Stimulated activated CD8-positive, alpha-beta memory T cell treated with anti-CD3 and anti-CD28 coated beads, Interleukin-7, amount 100 ng/mL, for 1 hour (primary cell): ENCODE measurements at regions not wholly inside any gene's neighbourhood (a gene's known extent, or its start where the extent isn't known, plus 50 kb on each side); places are given as distances from the start of the nearest gene placed in this dataset.

Experiments used
- DNase-seq, 2 donors: peaks; one replicate each; pipeline ENCODE4 v3.0.0-alpha.2; 2020; ENCODE audit warnings: low read depth in 2 of 2

- DNase-seq: no peak
Measured at GRCh38 chr13:59447031-59447430, 716.7 kb downstream of the DIAPH3 start.

- DNase-seq: no peak
Measured at GRCh38 chr13:59447846-59448620, 715.7 kb downstream of the DIAPH3 start.

- no peak for DNase-seq
Measured at GRCh38 chr13:59449750-59450149, 714.0 kb downstream of the DIAPH3 start.

- DNase-seq: no peak
Measured at GRCh38 chr13:59450229-59450628, 713.5 kb downstream of the DIAPH3 start.

GRCh38 chr13:59451236-59451635 lies 712.5 kb downstream of the DIAPH3 start:
- DNase-seq: no peak

- DNase-seq: no peak
Measured at GRCh38 chr13:59452189-59452890, 711.4 kb downstream of the DIAPH3 start.

- DNase-seq: no peak
Measured at GRCh38 chr13:59458908-59459579, 704.7 kb downstream of the DIAPH3 start.

GRCh38 chr13:59459972-59460371 lies 703.8 kb downstream of the DIAPH3 start:
- no peak for DNase-seq

- DNase-seq: no peak
Measured at GRCh38 chr13:59461411-59461810, 702.3 kb downstream of the DIAPH3 start.

GRCh38 chr13:59463023-59463422 lies 700.7 kb downstream of the DIAPH3 start:
- no peak for DNase-seq

GRCh38 chr13:59464926-59465325 lies 698.8 kb downstream of the DIAPH3 start:
- DNase-seq: no peak

- no peak for DNase-seq
Measured at GRCh38 chr13:59468396-59468795, 695.3 kb downstream of the DIAPH3 start.

GRCh38 chr13:59471106-59471505 lies 692.6 kb downstream of the DIAPH3 start:
- DNase-seq: no peak

- no peak for DNase-seq
Measured at GRCh38 chr13:59472134-59472533, 691.6 kb downstream of the DIAPH3 start.

- DNase-seq: no peak
Measured at GRCh38 chr13:59474696-59475095, 689.0 kb downstream of the DIAPH3 start.

GRCh38 chr13:59475911-59476310 lies 687.8 kb downstream of the DIAPH3 start:
- no peak for DNase-seq

- DNase-seq: no peak
Measured at GRCh38 chr13:59476366-59476765, 687.4 kb downstream of the DIAPH3 start.

GRCh38 chr13:59477011-59477410 lies 686.7 kb downstream of the DIAPH3 start:
- no peak for DNase-seq

GRCh38 chr13:59478908-59479307 lies 684.8 kb downstream of the DIAPH3 start:
- no peak for DNase-seq

GRCh38 chr13:59479629-59480028 lies 684.1 kb downstream of the DIAPH3 start:
- no peak for DNase-seq

GRCh38 chr13:59480396-59481259 lies 683.1 kb downstream of the DIAPH3 start:
- DNase-seq: no peak
